Right renal cortex interstitium (tissue), 3 donors: ENCODE measurements at regions not wholly inside any gene's neighbourhood (a gene's known extent, or its start where the extent isn't known, plus 50 kb on each side); places are given as distances from the start of the nearest gene placed in this dataset.

Experiments used
- DNase-seq, 3 donors: peaks; one replicate each; pipeline ENCODE4 v3.0.0-alpha.2; 2013; ENCODE audit warnings: low read depth in 3 of 3, low spot score in 2 of 3

GRCh38 chr14:104366931-104367865 is 212.4 kb upstream of the C14orf180 start:
- no peak for DNase-seq

DNA sequence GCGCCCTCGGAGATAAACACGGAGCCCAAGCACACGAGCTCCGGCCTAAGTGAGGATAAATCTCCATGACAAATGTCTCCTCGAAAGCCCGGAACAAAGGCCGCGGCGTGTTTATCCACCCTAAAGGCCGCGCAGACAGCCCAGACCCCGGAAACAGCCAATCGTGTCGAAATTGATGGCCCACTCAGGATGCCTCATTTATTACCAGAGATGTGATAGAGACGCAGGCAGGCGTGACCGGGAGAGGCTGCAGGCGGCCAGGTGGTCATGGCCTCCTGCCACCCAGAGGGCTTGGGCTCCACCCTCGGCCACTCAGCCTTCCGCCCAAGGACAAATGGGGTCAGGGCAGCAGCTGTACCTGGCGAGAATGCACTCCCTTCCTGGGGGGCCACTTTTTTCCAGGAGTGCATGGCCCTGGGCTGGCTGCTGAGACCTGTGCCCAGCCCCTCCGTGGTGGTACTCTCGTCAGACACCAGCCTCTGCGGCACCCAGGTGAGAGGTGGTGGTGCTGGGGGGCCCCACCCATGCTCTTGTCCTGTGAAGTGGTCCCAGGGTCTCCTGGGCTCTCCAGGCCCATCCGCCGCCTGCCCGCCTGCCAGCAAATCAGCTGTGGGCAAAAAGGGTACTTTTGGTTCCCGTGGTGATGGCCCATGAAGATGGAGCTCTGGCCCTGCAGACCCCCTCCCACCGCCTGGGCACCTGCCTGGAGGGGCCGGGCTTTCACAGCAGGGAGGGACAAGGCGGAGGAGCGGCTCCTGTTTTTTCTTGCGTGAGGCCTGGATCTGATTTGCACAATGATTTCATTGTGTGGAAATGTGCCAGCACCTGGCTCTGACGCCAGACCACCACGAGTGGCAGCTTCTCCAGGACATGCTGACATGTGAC is 211.5 kb upstream of the C14orf180 start:
- DNase-seq: no peak

DNA sequence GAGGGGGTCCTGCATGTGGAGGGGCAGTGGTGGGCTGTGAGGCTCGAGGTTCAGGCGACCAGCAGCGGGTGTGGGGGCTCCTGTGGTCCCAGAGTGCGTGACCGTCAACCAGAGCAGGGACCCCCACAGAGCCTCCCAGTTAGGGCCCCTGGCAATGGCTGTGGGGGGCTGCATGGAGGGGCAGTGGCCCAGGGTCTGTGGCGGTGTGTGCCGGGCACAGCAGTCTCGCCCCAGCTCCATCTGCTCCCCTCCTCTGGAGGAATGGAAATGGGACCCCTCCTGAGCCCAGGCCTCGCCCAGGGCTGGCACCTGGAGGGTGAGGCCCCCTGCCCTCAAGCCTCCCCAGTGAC is 210.8 kb upstream of the C14orf180 start:
- DNase-seq: no peak

DNA sequence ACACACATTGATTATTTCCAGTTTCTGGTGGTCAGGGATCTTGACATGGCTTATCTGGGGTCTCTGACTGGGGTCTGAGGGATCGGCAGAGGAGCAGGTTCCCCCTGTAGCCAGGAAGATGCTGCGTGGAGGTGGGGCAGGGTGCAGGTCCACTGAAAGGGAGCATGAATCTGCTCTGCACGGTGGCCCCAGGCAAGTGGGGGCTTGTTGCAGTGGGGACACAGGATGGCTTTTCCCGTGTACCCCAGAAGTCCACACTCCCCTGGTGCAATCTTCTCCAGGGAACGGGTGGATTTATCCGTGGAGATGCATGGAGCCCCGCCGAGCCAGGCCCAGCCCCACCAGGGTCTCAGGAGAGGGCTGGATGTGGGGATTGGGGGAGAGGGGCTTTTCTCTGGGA is 210.4 kb upstream of the C14orf180 start:
- no peak for DNase-seq

DNA sequence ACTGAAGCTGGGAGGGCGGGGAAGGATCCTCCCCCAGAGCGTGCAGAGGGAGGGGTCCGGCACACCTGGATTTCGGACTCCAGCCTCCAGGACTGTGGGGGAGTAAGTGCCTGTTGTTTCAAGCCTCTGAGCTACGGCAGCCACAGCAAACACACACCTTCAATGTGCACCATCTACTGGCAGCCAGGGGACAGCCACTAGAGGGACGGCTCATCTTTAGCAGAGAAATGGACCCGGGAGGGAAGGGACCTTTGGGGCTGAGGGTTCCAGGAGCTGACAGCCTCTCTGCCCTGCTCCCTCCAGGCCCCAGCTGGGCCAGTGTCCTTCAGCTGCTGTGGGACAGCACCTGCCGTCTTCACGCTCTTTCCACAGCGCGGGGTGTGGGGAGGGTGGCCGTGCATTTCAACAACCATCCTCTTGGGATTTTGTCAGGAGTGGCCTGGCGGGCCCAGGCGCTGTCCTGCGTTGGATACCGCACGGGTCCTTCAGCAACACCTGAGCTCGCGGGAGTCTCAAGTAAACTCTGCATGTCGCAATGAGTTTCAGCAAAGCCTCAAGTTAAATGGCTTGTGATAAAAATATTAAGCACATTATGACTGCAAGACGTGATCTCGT is 209.2 kb upstream of the C14orf180 start:
- no peak for DNase-seq

GRCh38 chr14:104371031-104371430 is 208.5 kb upstream of the C14orf180 start:
- no peak for DNase-seq

DNA sequence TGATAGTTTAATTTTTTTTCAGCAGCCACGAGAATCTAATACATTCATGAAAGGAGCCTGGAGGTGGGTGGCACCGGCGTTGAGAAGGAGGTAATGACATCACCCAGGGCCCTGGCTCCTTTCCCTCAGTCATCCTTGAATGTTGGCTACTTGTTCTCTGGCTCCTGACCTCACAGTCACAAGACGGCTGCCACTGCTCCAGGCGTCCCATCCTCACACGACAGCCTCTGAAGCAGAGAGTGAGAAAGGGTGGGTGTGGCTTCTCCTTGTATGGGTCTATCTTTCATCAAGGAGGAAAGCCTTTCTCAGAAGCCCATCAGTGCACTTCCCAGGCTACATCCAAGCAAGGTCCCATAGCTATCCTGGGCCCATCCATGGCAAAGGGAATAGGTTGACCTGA is 207.6 kb upstream of the C14orf180 start:
- no peak for DNase-seq

- DNase-seq: no peak
Observed at GRCh38 chr14:104372390-104373054, 207.0 kb upstream of the C14orf180 start.

DNA sequence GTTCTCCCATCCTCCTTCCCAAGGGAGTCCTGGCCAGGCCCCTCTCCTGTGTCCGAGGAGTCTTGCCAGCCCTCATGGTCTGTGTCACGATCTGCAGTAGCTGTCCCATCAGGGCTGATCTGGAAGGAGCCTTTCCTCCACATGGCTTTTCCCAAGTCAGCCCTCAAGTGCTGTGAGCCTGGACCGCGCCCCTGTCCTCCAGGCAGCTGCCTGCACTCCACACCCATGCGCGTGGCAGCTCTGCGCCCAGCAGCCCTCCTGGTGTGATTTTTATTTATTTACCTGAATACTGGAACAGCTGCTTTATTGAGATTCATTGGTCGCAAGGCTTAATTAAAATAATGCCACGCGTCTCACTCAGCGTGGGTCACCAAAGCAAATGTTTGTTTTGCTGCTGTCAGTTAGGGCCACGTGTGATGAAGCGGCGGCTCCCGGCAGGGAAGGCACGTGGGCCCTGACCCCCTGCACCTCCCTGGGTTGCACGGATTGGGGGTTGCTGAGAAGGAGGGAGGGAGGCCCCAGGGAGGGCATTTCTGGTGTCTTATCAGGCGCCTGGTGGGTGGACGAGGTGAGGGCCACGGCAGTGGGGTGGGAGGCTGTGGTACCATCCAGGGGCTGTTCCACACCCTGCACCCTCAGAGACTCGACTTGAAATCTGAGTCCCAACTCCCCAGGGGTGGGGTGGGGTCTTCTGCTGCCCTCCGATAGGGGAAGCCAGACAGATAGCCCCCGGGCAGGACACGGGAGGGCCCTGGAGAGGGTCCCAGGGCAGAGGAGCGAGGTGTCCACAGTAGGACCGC is 206.3 kb upstream of the C14orf180 start:
- DNase-seq: no peak

DNA sequence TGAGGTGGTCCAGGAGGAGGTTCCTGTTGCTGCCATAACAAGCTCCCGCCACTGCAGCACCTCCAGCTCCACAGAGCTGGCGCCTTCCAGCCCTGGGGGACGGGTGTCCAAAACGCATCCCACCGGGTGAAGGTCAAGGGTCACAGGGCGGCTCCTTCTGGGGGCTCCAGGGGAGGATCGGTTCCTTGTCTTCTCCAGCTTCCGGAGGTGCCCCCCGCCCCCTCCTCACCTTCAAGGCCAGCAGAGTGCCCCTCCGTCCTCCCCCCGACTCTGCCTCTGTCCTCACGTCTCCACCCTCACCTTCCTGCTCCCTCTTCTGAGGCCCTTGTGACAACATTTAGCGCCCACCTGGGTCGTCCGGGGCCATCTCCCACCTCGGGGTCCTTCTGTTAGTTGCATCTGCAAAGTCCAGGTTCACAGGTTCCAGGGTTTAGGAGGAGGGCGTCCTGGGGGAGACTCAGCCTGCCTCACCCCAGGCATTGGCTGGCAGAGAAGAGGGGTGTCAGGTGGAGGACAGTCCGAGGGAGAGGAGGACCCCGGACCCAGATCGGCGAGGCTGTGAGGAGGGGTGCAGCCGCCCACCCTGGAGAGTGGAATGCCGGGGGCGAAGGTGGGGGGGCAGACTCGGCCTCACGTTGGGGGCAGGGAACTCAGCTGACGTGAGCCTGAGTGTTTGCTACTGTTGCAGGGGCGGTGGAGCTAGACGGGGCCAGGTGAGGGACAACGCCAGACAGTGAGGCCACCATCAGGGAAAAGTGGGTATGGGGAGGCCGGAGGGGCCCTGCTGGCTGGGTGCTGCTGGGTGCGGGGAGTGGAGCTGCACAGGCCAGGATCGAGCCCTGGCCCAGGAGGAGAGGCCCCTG is 205.5 kb upstream of the C14orf180 start:
- no peak for DNase-seq

DNA sequence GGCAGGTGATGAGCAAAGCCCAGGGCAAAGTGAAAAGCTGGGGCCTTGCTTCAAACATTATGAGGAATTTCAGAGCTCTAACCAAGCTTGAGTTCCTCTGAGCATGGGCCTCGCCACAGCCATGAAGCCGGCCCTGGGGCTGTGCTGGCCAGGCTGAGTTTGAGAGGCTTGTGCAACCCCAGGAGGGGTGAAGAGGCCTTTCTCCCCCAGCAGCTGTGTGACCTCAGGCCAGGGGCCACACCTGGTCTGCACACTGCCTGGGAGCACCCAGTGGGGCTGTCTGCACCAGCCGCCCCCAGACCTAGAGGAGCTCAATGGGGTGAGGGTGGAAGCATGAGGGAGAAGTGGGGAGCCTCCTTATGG is 204.9 kb upstream of the C14orf180 start:
- no peak for DNase-seq

GRCh38 chr14:104375551-104376201 is 203.9 kb upstream of the C14orf180 start:
- DNase-seq: no peak

GRCh38 chr14:104376202-104377140 is 203.1 kb upstream of the C14orf180 start:
- DNase-seq: no peak

DNA sequence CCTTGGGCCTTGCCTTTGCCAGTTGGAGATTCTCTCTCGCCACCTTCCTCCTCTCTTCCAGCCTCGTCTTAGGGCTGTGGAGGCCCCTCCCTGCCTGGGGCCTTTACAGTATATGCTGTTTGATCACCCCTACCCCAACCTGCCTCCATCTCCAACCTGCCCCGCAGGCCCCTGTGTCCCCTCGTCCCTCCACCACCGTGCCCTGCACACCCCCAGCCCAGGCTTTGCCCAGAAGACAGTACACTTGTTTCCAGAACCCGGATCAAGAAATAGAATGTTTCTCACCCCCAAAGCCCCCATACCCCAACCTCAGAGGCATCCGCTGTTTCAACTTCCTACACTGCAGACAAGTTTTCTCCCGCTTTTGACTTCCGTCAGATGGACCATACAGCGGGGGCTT is 202.3 kb upstream of the C14orf180 start:
- DNase-seq: no peak

- no peak for DNase-seq
Observed at GRCh38 chr14:104378698-104379113, 200.9 kb upstream of the C14orf180 start.

- DNase-seq: no peak
Observed at GRCh38 chr14:104382361-104383087, 197.0 kb upstream of the C14orf180 start.
